Transverse colon (tissue), 4 donors: ENCODE measurements at regions not wholly inside any gene's neighbourhood (a gene's known extent, or its start where the extent isn't known, plus 50 kb on each side); places are given as distances from the start of the nearest gene placed in this dataset.

ENCODE experiments used
- DNase-seq: peaks from one replicate; pipeline ENCODE4 v3.0.0-alpha.2; 2019
- H3K27ac ChIP-seq, 4 donors: fragments of 200-600 bp; sonication (generic); 2 replicates each; pipeline ENCODE4 v1.5.1; 2016 to 2018; ENCODE audit warnings: inconsistent platforms in 4 of 4
- H3K27me3 ChIP-seq: fragments of 200-600 bp; sonication (generic); 2 replicates; pipeline ENCODE4 v1.5.1; 2017; ENCODE audit warnings: inconsistent platforms
- H3K36me3 ChIP-seq, 4 donors: fragments of 200-600 bp; sonication (generic); 2 replicates each; pipeline ENCODE4 v1.5.1; 2017 to 2019; ENCODE audit warnings: inconsistent platforms in 4 of 4
- H3K4me1 ChIP-seq, 4 donors: fragments of 200-600 bp; sonication (generic); 2 replicates each; pipeline ENCODE4 v1.5.1; 2017 to 2020; ENCODE audit warnings: inconsistent platforms in 4 of 4
- H3K4me3 ChIP-seq, 4 donors: fragments of 200-600 bp; sonication (generic); 1 replicate in 1 of 4; 2 replicates in 3 of 4; pipeline versions ENCODE4 v1.5.1 to v1.6.1; 2017 to 2019; ENCODE audit warnings: inconsistent platforms in 4 of 4
- H3K9me3 ChIP-seq, 2 donors: fragments of 200-600 bp; sonication (generic); 2 replicates each; pipeline ENCODE4 v1.5.1; 2017 to 2019; ENCODE audit warnings: inconsistent platforms in 2 of 2
- CTCF ChIP-seq, 5 experiments: fragments of 200-600 bp in 3 of 5; fragments of 450-650 bp in 2 of 5; sonication (generic) in 3 of 5; IDR thresholded peaks; 1 replicate in 2 of 5; 2 replicates in 3 of 5; pipeline ENCODE4 v1.5.1; 2016 to 2017; ENCODE audit warnings: antibody characterized with exemption in 5 of 5, inconsistent platforms in 3 of 5, mild to moderate bottlenecking in 2 of 5, moderate library complexity in 1 of 5
- EP300 ChIP-seq: sonication (generic); formaldehyde crosslinking; IDR thresholded peaks from one replicate; pipeline ENCODE4 v1.6.1; 2017; ENCODE audit warnings: antibody characterized with exemption, low read depth
- POLR2A ChIP-seq: fragments of 450-650 bp; IDR thresholded peaks from one replicate; pipeline ENCODE4 v1.6.1; 2016; ENCODE audit warnings: antibody characterized with exemption, mild to moderate bottlenecking, moderate library complexity
- POLR2AphosphoS5 ChIP-seq, 3 donors: sonication (generic); formaldehyde crosslinking; IDR thresholded peaks; one replicate each; pipeline ENCODE4 v1.6.1; 2016; ENCODE audit warnings: antibody characterized with exemption in 3 of 3
- whole genome bisulfite sequencing, 2 donors: methylation state at CpG; one replicate each; pipeline ENCODE4 v1.1.5; 2018; ENCODE audit warnings: low coverage in 1 of 2; 5-methylcytosine and 5-hydroxymethylcytosine counted together
- in situ Hi-C, 4 donors: fragments of 200-750 bp; cut with MboI; loops; one replicate each; pipeline versions ENCODE4 v1.15.0 to v1.15.1; 2017; ENCODE audit warnings: low sequenced_read_pairs in 3 of 4, low pct_ligation_motif_present in 1 of 4, low pct_unique_long_range_greater_than_20kb in 1 of 4
- intact Hi-C: fragments of 100-400 bp; cut with DNase I; formaldehyde crosslinking; loops from one replicate; pipeline ENCODE4 v1.15.1; 2023; ENCODE audit warnings: low total_unique reads

- DNase-seq = no peak
- Histone ChIP-seq H3K4me3 (no peak overlapping the region), H3K27ac (no peak overlapping the region), H3K27me3 (no peaks in the 10 kb centered on the region), H3K36me3 (no peaks in the 10 kb centered on the region), H3K4me1 (no peaks in the 10 kb centered on the region), H3K9me3 (no peaks in the 10 kb centered on the region)
- WGBS, 2 donors = 90 to 93% methylated on average over 6 to 7 of the region's 7 CpGs
- intact Hi-C loops = loop anchor here (10.0 kb wide), 1 partner anchor 489 kb away; the partner anchor contains the start of gene SMIM15
- in situ Hi-C loops = loop anchor here in 3 of 4 donors (25.0 kb wide), 2 partner anchors 492 to 592 kb away; partner anchors contain the start of gene SMIM15 (in 1 of the 3)
- TF ChIP-seq EP300 (no peak), POLR2A (no peak)
Observed at GRCh38 chr5:61653807-61654580, 321.9 kb downstream of the ZSWIM6 start.

GRCh38 chr5:61654876-61655275, 322.8 kb downstream of the ZSWIM6 start:
- Histone ChIP-seq H3K9me3 (no peaks in the 10 kb centered on the region), H3K27ac (no peak overlapping the region), H3K4me3 (no peak overlapping the region), H3K27me3 (no peaks in the 10 kb centered on the region), H3K4me1 (no peaks in the 10 kb centered on the region), H3K36me3 (no peaks in the 10 kb centered on the region)
- TF ChIP-seq POLR2AphosphoS5 (IDR thresholded peaks at IDR 0.05) = no peak
- no peak for TF ChIP-seq CTCF (IDR thresholded peaks at IDR 0.05)
- no peak for TF ChIP-seq EP300
- TF ChIP-seq POLR2A = no peak
- in situ Hi-C loops (loop anchor here in 3 of 4 donors (25.0 kb wide), 2 partner anchors 493 to 593 kb away; partner anchors contain the start of gene SMIM15 (in 1 of the 3)), intact Hi-C loops (loop anchor here (10.0 kb wide), 1 partner anchor 490 kb away; the partner anchor contains the start of gene SMIM15)
- DNase-seq = no peak
- WGBS, 2 donors = 91 to 100% methylated on average over 1 to 2 of the region's 2 CpGs

GRCh38 chr5:61657010-61657409, 325.0 kb downstream of the ZSWIM6 start:
- 89% methylated on average over 7 of the region's 7 CpGs; no CpG with 5 or more reads in 1 of the 2 donors for WGBS, 2 donors
- intact Hi-C loops = loop anchor here (10.0 kb wide), 1 partner anchor 492 kb away; the partner anchor contains the start of gene SMIM15

GRCh38 chr5:61657686-61658085, 325.6 kb downstream of the ZSWIM6 start:
- H3K36me3 ChIP-seq = no peaks in the 10 kb centered on the region
- H3K4me3 ChIP-seq = no peak overlapping the region
- H3K4me1 ChIP-seq = no peaks in the 10 kb centered on the region
- H3K27ac ChIP-seq = no peak overlapping the region
- H3K27me3 ChIP-seq = no peaks in the 10 kb centered on the region
- intact Hi-C loops = loop anchor here (10.0 kb wide), 1 partner anchor 493 kb away; the partner anchor contains the start of gene SMIM15
- in situ Hi-C loops = loop anchor here in 3 of 4 donors (25.0 kb wide), 2 partner anchors 495 to 595 kb away; partner anchors contain the start of gene SMIM15 (in 1 of the 3)
- TF ChIP-seq EP300 (no peak), POLR2A (no peak), CTCF (IDR thresholded peaks at IDR 0.05) (no peak), POLR2AphosphoS5 (IDR thresholded peaks at IDR 0.05) (no peak)
- H3K9me3 ChIP-seq = no peaks in the 10 kb centered on the region
- 63 to 70% methylated on average over 3 of the region's 3 CpGs for WGBS, 2 donors
- DNase-seq = no peak

More at GRCh38 chr5:61657010-61657409, 325.0 kb downstream of the ZSWIM6 start:
- Histone ChIP-seq H3K36me3 (no peaks in the 10 kb centered on the region), H3K27me3 (no peaks in the 10 kb centered on the region), H3K4me1 (no peaks in the 10 kb centered on the region), H3K27ac (no peak overlapping the region), H3K9me3 (no peaks in the 10 kb centered on the region), H3K4me3 (no peak overlapping the region)
- in situ Hi-C loops = loop anchor here in 3 of 4 donors (25.0 kb wide), 2 partner anchors 495 to 595 kb away; partner anchors contain the start of gene SMIM15 (in 1 of the 3)
- DNase-seq = no peak
- no peak for TF ChIP-seq EP300

- Histone ChIP-seq H3K27me3 (no peaks in the 10 kb centered on the region), H3K4me3 (no peak overlapping the region), H3K27ac (no peak overlapping the region), H3K4me1 (no peaks in the 10 kb centered on the region), H3K36me3 (no peaks in the 10 kb centered on the region), H3K9me3 (no peaks in the 10 kb centered on the region)
- intact Hi-C loops = loop anchor here (10.0 kb wide), 1 partner anchor 494 kb away; the partner anchor contains the start of gene SMIM15
- TF ChIP-seq EP300 = no peak
- peak; percentile 90 to 94 (median 91) for TF ChIP-seq CTCF (IDR thresholded peaks at IDR 0.05)
- no peak for TF ChIP-seq POLR2AphosphoS5 (IDR thresholded peaks at IDR 0.05)
- no peak for TF ChIP-seq POLR2A
- in situ Hi-C loops = loop anchor here in 3 of 4 donors (25.0 kb wide), 2 partner anchors 496 to 596 kb away; partner anchors contain the start of gene SMIM15 (in 1 of the 3)
- WGBS, 2 donors = 44 to 60% methylated on average over 5 to 9 of the region's 9 CpGs
- DNase-seq = peak; percentile 88
Observed at GRCh38 chr5:61658592-61659008, 326.5 kb downstream of the ZSWIM6 start.
